Stimulated activated CD8-positive, alpha-beta memory T cell treated with anti-CD3 and anti-CD28 coated beads, Interleukin-7, amount 100 ng/mL, for 48 hours (primary cell): ENCODE measurements at regions not wholly inside any gene's neighbourhood (a gene's known extent, or its start where the extent isn't known, plus 50 kb on each side); places are given as distances from the start of the nearest gene placed in this dataset.

ENCODE experiments used
- DNase-seq, 2 donors: peaks; one replicate each; pipeline ENCODE4 v3.0.0-alpha.2; 2020; ENCODE audit warnings: low read depth in 1 of 2; ENCODE audit errors: extremely low read depth in 1 of 2

DNA sequence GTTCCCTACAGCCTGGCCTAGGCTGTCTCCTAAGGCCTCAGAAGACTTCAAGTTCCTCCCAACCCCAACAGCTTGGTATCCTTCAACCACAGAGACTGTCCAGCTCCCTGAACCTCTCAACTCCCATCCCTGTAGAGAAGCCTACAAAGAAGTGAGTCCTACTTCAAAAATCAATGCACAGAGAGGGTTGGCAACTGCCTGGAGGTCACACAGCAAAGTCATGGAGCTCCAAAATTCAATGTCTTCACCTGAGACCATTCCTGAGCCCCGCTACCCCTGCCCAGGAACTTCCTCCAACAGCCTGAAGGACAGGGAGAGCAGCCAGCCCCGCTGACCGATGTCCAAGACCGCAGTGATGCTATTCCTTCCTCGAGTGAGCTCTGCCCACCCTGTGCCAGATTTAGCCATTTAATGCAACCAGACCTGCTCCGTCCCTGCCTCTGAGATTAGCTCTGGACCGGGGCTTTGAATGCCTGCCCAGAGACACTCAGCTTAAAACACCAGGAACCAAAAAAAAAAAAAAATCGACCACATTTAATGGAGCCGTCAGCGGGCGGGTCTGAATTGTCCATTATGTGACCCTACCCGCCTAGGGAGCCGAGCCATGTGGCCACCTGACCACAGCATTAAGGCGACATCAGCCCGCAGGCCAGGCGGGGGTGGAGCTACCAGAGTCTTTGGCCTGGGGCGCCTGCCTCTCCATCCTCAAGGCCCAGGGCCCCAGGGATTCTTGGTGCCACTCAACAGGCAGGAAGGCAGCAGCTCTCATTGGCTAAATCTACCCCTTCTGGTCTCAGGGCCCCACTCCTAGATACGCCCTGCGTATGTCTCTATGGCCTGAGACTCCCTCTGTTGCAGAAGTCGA lies 148.6 kb downstream of the SYF2 start:
- no peak for DNase-seq

DNA sequence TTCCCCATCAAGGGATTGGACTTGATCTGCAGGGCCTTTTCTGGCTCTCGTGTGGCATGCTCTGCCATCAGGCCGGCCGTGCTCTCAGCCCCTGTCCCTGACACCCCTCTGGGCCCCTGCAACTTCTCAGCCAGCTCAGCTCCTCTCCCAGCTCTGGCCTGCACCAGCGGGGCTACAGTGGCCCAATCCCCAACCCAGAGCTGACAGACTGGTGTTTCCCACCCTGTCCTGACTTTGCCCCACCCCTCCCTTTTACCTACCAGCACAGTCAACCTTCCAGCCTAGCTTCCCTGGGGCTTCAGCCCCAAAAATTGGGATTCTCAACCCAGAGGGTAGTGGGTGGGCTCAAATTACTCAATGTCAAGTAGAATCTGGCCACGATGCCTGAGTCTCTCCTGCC lies 149.3 kb downstream of the SYF2 start:
- DNase-seq: no peak

- no peak for DNase-seq
These were observed 149.9 kb downstream of the SYF2 start for GRCh38 chr1:25082216-25082899.

DNA sequence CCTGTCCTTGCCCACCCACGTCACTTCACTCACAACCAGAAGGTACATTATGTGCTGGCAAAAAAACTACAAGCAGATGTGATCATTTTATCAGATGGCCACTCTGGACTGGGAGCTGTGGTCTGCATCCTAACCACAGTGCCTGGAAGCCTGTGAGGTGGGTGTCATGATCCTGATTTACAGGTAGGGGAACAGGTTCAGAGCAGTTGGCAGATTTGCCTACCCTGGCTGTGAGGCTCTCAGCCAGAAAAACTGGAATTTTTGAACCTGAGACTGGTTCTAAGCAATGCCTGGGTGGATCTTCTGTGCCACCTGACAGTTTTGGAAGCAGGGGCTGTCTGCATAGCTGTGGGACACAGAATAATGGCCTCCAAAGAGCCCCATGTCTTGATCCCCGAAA lies 150.8 kb downstream of the SYF2 start:
- DNase-seq: no peak

GRCh38 chr1:25080294-25081209 lies 150.5 kb upstream of the RUNX3 start:
- no peak for DNase-seq

DNA sequence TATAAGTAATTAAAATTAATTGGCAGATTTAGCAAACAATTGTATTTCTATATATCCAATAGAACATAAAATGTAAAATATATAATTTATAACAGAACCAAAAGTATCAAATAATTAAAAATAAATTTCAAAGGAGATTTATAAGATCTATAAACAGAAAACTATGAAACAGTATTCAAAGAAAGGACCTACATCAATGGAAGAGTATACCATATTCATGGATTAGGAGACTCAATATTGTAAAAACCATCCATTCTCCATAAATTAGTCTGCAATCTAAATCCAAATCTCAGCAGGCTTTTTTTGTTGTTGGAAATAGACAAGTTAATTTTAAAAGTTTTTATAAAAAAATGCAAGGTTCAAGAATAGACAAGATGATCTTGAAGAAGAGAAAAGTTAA lies 149.0 kb upstream of the RUNX3 start:
- DNase-seq: no peak

GRCh38 chr1:25074351-25075227 lies 144.5 kb upstream of the RUNX3 start:
- DNase-seq: no peak

GRCh38 chr1:25073640-25074270 lies 143.7 kb upstream of the RUNX3 start:
- DNase-seq: no peak

DNA sequence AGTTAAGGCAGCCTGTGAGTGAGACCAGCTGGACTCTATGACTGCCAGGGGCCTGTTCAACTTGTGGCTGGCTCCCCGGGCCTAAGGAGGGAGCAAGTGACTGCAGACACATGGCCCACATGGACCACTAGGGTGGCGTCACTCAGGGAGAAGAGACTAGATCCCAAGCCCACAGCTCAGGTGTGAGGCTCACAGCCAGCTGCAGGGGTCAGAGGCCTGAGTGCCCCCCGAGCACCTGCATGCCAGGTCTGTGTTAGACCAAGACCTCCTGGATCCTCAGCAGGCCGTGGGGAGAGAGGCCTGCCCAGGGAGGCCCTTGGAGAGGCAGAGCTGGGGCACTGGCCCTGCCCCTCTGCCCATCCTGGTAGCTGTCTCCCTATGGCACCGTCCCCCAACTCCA lies 142.4 kb upstream of the RUNX3 start:
- no peak for DNase-seq

GRCh38 chr1:25068829-25069228 lies 138.8 kb upstream of the RUNX3 start:
- no peak for DNase-seq

- no peak for DNase-seq
These were observed 138.2 kb upstream of the RUNX3 start for GRCh38 chr1:25068316-25068715.

DNA sequence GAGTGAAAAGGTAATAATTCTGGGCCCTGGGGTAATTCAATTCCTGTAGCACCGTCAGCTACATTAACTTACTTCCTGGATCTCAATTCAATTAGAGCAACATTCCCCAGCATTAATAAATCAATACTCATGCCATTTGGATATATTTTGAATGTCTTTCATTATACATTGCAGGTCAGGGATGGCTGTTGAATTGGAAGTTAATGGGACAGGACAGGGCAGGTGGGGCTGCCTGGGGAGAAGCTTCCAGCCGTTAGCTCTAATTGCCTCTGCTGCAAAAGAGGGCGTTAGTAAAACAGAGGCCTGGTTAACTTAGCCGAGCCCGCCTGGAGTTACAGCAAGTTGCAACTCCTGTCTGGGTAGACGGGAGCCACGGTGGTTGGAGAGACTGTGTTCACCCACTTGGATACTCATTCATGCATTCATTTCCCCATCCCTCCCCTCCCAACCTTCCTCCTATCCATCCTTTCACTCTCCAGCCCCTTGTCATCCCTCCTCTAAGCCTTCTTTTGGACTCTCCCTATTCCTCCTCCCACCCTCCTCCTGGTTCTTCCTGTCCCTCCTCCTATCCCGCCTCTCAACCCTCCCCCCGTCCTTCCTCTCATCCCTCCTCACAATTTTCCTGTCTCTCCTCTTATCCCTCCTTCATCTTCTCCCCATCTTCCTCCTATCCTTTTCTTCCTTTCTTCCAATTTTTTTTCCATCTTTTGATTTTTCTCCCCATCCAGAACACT lies 137.6 kb upstream of the RUNX3 start:
- no peak for DNase-seq

DNA sequence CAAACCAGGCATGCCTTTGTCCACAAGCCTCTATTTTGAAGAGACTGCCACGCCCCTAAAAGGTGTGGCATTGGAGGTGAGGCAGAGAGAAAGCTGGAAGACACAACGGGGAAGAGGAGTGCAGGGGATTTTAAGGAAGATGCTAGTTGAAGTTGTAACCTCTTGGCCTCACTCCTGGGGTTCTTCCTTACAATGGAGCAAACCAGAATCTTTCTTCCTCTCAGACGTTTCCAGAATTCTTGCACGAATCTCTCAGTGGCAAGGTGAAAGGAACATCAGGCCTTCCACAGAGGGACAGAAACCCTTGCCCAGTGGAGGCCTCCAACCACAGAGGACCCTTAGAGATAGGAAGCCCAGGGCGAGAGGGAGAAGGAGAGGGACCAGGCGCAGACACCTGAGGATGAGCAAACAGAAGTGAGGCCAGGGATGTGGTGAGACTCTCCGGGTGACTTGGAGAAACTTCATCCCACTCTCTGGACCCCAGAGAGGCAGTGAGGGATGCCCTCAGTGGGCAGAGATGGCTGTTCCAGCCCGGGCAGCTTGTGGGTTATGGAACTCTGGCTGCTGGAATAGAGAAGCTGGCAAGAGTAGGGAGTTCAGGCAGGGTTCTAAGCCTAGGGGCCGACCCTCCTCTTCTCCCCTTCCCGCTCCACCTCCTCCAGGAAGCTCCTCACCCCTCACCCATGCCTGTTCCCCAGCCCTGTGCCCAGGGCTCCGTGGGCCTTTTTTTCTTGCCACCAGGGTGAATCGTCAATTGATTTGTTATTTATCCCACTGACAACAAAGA lies 136.8 kb upstream of the RUNX3 start:
- no peak for DNase-seq

DNA sequence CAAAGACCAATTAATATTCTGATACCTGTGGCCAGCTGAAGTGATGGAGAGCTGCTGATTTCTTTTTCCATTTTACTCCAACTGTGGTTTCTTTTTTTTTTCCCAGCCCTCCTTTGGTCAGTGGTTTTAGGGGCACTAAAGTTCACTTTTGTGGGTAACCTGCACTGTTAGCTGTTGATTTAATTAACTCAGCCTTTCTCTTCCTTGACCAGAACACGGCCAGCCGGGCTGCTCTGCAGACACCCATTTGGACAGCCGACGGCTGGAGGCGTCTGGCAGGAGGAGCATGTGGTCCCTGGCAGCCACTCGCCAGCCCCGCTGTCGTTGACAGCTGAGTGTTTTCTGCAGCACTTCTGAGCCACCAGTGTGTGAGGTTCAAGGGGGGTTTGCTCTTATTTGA lies 136.2 kb upstream of the RUNX3 start:
- DNase-seq: no peak

DNA sequence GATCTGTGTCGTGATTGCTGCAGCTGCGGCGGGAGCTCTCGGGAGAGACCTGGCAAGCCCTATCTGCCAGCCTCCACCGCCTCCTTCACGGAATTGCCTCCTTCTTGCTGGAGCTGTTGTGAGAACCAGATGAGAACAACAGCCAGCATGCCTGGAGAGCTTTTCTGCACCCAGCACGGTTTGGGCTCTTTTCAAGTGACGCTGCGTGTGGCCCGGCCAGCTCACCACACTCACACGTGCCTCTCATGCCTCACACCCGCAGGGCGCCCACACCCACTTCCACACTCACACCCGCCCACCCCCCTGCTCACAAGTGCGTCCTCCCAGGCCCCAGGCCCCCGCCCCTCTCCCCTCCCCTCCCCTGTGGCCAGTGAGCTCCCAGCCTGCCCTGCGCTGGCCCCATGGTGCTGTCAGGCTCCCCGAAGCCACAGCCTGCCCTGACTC lies 135.7 kb upstream of the RUNX3 start:
- DNase-seq: peak; percentile 14 to 18

GRCh38 chr1:25065321-25065721 lies 135.2 kb upstream of the RUNX3 start:
- no peak for DNase-seq

DNA sequence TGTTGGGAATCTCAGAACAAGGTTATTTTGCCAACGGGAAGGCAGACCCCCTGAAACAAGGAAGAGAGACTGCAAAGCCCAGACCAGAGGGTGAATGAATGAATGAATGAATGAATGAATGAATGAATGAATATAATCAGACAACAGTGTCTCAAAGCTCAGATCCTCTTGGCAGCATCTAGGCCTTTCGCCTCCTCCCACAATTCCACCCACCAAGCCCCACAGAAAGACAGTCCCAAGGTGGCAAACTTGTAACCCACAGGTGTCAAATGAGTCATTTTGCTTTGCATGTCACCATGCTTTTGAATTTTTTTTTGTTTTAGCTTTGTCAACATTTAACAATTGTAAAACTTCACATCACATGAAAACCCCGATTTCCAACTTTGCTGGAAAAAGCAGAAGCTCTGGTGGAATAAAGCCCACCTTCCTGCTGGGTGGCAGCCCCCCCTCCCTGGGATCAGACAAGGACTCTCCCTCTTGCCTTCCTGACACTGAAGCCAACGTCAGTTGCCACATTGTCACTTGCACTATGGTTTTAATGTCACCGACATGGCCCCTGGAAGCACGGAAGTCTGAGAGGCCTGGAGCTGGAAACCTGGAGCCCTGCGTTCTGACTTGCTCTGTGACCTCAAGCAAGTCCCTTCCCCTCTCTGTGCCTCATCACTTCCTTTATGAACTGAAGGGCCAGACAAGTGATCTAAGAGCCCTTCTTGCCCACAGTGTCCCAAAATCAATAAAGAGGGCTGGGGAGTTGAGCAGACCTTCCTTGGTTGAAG lies 134.6 kb upstream of the RUNX3 start:
- DNase-seq: peak in 1 of 2 donors; percentile 26
